GM21423 (cell line): ENCODE measurements at regions not wholly inside any gene's neighbourhood (a gene's known extent, or its start where the extent isn't known, plus 50 kb on each side); places are given as distances from the start of the nearest gene placed in this dataset.
"Not testable (repeated sequence)": the region's sequence is repeated elsewhere in the genome, so short reads cannot be mapped to it uniquely, and the experiment has no call there.

Experiments
- ATAC-seq: cut with Tn5 transposase; IDR thresholded peaks from one replicate; pipeline ENCODE4 v1.9.1; 2021; ENCODE audit warnings: mild to moderate bottlenecking, moderate library complexity; ENCODE audit not compliant: unreplicated experiment

DNA sequence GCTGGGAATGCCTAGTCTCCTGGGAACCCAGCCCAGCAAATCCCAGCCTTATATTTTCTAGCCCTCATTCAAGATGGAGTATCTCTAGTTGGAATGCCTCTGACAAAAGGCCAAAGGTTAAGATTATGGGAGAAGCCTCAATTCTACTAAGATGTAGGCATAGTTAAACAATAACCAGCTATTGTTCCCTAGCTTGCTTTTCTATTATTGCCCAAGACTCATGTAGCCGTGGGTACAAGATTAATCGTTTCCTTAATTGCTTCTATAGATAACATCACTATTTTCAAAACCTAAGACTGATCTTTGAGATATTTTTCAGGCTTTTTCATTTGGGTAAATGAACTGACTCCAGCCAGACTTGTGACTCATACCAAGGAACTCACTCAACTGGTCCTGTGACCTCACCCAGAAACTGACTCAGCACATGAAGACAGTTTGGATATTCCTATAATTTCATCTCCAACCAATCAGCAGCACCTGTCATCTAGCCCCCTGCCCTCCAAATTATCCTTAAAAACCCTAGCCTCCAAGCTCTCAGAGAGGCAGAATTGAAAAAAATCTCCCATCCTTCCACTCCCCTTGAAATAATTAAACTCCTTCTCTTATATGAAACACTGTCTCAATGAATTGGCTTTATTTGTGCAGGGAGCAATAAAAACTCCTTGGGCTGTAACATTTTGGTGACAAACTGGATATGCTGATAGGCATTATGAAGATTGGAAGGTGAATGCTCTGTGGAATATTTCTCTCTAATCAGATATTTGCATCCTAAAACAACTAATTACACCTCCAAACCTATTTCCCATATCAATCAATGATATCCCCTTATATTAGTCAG, 589.0 kb downstream of the C12orf50 start:
- no peak for ATAC-seq

DNA sequence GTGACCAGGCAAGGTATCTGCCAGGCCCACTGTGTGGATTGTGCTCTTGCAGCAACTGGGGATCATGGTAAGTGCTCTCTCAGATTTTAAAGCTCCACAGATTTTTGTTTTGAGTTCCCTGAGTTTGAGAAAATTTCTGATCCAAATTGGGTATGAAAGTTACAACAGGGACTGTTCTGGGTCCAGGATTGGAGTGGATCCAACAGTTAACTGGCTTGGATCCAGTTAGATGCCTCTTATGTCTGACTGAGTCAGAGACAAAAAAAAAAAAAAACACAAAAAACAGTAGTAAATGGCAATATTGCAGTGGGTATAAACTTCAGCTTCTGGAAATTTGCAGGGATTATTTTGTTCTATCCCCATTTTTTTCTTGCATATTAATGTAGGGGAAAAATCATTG, 598.8 kb downstream of the C12orf50 start:
- no peak for ATAC-seq

DNA sequence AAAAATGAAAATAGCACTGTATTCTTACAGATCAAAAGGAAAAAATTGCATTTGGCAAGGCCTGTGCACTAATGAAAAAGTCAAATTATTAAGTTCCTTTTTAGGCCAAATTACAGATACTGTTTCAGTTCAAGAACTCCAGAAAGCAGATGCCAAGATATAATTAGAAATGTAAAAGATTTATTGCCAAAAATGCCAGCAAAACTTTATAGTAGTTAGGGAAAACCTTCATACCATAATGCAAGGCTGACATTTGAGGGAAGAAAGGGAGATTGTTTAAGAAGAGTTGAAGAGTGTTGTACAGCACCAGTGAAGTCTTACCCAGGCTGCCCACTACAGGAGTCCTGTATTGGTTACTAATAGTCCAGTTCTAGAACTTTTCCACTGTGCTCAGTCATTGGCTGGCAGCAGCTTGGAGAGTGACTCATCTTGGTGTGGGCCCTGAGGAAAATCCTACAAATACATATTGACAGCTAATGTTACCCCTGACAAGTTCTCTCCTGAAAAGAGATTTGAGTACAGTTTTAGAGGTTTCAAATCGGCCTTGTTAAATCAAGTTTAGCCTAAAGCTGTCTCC, 600.4 kb downstream of the C12orf50 start:
- no peak for ATAC-seq

DNA sequence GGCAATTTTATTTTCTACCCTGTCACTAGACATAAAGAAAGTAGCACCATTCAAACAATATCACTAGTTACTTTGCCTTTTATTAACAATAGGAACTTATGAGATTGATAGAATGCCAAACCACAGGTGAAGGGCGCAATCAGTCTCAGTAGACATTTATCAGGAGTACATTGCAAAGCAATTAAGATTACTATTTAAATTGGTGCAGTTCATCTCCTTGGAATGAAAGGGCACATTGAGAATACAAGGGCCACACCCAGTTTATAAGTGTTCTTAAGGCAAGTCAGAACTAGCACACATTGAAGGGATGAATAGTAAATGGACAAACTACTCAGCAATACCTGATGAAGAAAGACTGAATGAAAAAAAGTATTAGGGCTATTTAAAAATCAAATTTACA, 601.4 kb downstream of the C12orf50 start:
- ATAC-seq: no peak

DNA sequence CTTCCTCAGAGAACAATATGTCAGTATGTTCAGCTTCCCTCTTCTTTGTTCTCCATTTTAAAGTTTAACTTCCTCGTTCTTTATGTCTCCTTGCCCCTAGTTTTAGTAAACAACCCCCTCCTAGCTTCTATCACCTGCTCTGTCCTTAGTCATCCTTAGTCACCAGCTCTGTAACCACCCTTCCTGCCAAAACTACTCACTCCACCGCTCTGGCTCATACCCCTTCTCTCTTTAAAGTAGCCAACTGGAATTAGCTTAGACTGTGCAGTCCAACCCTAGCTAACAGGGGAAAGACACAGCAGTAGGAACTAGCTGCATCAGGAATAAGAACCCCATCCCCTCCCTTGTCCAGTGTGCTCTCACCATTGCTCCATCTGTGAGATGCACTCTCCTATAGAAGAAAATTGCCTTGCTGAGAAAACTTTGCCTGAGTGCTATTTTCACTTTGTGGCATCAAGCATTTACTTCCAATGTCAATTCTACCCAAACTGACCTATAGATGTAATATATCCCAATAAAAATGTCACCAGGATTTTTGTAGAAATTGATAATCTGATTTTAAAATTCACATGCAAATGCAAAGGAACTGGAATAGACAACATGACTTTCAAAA, 603.2 kb downstream of the C12orf50 start:
- ATAC-seq: no peak

DNA sequence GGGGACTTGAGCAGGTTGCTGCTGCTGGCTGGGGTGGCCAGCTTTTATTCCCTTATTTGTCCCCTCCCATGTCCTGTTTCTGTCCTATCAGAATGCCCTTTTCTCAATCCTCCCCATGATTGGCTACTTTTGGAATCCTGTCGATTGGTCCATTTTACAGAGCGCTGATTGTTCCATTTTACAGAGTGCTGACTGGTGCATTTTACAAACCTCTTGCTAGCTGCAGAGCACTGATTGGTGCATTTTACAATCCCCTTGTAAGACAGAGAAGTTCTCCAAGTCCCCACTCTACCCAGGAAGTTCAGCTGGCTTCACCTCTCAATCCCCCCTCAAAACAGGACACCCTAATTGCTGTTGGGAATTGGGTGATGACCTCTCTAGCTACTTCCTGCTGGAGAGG, 608.0 kb downstream of the C12orf50 start:
- not testable (repeated sequence) for ATAC-seq

DNA sequence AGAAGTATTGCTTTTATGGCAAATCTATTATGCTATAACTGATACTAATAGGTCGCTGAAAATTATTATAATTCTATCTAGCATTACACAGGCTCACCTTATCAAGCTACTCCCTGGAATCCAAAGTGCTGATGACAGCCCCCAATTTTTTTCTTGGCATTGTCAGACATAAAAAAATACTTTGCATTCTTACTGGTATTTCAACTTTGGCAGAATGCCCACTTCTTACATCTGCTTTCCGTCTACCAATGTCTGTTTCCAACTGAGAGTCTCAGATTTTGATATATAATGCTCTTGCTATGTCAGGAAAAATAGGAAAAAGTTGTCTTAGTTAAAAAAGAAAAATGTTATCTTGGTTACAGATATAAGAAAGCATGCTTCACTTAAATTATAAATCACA, 615.4 kb downstream of the C12orf50 start:
- no peak for ATAC-seq

DNA sequence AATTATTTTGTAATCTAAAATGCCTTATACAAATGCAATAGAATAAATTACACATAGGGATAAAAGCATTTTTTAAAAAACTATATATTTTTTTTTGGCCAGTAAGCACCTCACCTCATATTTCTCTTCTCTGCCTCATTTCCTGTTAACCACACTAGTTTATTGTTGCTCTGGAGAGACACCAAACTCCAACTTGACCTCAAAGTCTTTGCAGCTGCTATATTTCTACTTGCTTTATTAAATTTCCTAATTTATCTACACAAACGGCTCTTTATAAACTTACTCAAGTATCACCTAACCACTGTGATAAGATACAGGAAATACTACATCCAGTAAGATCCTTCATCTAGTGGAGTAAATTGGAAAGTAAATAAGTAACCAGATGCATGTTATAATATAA, 622.3 kb downstream of the C12orf50 start:
- ATAC-seq: no peak

DNA sequence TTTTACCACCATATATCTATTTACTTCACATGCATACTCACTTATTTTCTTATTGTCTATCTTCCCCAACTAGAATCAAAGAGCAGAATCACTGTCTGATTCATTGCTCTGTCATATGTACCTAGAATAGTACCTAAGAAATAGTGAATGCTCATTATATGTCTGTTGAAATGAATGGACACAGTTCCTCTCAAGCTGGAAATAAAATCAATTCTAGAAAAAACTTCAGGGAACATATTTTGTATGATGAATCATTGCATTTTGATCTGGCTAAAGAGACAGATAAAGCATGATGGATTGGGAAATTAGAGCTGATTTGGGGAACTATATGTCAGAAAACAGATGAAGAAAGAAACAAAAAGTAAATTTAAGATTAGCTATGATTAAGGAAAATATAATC, 623.3 kb downstream of the C12orf50 start:
- no peak for ATAC-seq

DNA sequence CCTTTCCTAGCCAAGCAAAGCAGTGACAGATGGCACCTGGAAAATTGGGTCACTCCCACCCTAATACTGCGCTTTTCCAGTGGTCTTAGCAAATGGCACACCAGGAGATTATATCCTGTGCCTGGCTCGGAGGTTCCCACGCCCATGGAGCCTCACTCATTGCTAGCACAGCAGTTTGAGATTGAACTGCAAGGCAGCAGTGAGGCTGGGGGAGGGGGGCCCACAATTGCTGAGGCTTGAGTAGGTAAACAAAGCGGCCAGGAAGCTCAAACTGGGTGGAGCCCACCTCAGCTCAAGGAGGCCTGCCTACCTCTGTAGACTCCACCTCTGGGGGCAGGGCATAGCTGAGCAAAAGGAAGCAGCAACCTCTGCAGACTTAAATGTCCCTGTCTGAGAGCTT, 635.0 kb downstream of the C12orf50 start:
- ATAC-seq: not testable (repeated sequence)

DNA sequence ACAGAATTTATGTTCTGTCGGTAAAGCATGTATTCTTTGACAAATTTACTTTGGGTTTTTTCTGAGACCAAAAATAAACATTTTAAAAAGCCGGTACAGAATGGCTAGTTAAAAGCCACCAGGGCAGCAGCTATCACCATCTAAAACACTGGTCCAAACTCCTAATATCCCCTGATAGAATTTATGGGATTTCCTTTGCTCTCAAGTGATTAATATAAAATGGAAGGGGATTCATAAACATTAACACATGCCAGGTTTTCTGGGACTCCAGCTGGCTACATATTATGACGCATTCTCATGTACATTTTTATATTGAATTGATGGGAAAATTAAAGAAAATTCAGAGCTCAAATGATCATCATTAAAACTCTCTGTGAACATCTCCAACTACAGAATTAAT, 640.8 kb downstream of the C12orf50 start:
- ATAC-seq: no peak

DNA sequence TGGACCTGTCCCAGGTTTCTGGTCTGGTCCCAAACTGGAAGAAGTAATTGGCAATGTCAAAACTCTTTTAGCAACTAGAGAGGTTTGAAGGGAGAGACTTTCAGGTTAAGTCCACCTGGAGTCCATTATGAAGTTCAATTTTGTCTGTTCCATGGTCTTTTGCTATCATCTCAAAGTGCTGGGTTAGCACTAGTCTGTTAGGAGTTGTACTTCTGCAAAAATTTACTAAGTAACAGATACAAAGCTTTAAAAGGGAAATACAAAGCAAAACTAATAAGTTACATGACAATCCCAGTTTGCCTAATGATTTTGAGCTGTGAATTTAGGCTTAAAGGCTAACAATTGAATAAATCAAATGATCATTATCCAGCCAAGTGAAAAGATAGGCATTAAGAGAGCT, 643.9 kb downstream of the C12orf50 start:
- ATAC-seq: no peak

DNA sequence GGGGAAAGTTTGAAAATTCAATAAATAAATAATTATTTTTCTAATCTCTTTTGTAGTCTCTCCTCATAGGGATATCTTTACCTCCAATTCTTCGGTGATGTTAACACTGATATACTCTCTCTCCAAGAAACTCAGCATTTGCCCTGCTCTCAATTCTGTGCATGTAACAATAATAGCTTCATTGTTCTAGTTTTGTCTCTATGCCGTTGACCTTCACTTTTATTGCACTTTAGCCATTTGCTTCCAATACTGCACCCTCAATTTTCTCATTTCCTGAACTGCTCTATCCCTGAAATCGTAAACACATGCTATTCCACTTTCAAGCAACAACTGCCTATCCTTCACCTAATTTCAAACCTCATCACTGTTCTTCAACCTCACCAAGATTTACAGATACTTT, 645.0 kb downstream of the C12orf50 start:
- ATAC-seq: no peak

DNA sequence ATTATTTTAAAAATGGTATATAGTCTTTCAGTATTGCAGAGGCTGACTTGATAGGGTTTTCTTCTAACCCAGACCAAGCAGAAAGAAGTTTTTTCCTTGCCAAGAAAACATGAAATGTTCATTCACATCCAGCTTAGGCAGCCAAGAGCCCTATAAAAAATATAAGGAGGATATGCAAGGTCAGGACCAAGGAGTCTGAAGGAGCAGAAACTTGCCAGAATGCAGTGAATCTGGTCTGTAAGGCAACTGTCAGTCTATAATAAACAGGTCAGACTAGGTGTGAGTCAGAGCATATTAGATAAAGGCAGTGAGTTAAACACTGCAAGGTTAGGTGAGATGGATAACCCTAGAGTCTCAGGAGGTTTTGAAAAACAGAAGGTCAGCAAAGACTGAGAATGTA, 645.5 kb downstream of the C12orf50 start:
- ATAC-seq: no peak

DNA sequence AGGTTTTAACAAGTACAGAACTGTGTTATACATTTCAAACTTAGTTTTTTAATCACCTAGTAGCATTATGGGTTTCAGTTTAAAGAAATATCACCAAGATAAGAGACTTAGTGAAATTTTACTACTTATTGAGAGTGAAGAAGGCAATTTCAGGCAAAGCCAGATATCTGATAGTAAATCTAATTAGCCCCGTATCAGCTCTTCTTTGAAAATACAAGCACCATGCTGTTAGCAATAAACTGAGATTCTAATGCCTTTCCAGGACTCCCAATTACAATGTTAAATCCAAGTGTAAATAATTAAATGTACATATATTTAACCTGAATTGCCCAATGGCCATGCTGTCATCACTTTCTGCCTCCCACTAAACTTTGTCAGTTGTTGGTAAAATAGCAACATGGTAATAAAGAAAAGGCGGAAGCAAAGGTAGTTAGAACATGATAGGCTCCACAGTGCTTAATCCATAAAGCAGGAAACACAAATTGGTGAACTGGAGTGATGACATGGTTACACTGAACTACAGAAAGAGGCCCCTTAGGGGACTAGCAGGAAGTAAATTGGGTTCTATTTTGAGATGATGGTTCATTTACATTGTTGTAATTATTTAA, 646.1 kb downstream of the C12orf50 start:
- ATAC-seq: no peak

DNA sequence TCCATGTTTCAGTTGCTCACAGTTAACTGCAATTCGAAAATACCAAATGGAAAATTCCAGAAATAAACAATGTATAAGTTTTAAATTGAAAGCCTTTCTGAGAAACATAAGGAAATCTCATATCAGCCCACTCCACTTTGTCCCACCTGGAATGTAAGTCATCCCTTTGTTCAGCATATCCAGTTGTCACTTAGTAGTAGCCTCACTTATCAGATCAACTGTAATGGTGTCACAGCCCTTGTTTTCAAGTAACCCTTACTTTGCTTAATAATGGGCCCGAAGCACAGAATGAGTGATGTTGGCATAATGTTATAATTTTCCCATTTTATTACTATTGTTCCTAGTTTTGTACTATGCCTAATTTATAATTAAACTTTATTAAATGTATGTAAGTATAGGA, 646.8 kb downstream of the C12orf50 start:
- no peak for ATAC-seq

DNA sequence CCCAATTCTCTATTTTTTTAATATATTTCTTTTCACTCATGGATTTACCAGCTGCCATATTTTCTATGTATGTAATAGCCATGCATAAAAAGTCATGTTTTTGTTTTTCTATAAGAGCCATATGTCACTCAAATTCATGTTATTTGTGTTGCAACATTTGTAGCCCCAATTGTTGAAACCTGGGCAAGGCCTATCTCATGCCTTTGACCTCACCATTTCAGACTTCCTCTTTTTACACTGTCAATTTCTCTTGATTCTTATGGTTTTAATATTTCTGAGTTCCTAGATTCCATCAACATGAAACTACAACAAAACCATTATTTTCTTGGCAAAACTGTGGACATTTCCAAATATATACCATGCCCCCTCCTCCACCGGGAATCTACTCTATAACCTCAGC, 647.5 kb downstream of the C12orf50 start:
- ATAC-seq: no peak

DNA sequence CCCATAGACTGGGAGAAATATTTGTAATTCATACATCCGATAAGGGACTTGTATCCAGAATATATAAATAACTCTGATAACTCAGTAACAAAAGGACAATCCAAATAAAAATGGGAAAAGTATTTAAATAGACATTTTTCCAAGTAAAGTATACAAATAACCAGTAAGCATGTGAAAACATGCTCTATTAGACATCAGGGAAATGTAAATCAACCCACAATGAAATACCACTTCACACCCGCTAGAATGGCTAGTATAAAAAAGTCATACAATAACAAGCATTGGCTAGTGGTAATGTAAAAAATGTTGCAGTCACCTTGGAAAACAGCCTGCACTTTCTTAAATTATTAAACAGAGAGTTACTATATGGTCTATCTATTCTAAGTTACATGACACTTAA, 650.7 kb downstream of the C12orf50 start:
- ATAC-seq: no peak

DNA sequence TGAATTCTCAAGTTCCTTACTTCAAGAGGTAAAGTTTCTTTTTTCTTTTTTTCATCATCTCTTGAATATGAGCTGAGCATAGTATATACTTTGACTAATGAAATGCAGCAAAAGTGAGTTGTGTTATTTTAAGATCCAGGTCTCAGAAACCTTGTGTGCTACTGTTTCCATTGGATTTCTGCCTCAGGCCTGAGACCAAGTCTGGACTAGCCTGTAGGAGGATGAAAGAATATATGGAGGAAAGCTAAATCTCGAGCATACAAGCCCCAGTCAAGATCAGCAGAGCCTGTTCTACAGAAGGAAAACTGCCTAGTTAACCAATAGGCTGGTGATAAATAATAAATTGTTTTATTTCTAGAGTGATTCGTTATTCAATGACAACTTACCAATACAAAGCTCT, 652.5 kb downstream of the C12orf50 start:
- no peak for ATAC-seq

DNA sequence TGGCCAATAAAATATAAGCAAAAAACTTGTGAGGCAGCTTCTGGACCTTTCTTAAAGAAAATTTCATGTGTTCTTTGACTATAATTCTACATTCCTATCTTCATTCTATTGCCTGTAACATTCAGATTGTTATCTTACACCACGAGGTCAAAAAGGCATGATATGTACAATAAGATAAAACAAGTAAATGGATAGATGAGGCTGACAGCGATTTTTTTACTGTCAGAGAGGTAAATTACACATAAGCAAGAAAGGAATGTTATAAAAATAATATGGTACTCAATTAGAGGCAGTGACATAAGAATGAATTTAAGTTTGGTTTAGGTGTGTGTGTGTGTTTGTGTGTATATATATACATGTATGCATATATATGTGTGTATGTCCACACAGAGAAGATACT, 660.0 kb downstream of the C12orf50 start:
- ATAC-seq: no peak

DNA sequence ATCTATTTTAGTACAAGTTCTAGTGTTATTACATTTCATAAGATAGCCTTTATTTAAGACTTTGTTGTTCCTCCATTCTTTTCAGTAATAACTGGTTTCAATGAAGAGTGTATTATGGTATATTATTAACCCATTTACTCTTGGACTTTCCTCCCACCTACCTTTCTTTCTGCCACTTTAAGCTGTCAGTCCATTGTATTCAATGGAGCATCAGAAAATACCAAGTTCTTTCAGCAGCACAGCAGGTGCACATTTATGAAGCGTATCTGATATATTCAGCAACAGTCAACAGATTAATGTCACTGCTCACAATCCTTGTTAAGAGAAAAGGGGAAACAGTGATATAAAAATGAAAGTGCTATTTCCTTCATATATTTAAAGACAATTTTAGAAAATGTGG, 660.9 kb downstream of the C12orf50 start:
- ATAC-seq: no peak

DNA sequence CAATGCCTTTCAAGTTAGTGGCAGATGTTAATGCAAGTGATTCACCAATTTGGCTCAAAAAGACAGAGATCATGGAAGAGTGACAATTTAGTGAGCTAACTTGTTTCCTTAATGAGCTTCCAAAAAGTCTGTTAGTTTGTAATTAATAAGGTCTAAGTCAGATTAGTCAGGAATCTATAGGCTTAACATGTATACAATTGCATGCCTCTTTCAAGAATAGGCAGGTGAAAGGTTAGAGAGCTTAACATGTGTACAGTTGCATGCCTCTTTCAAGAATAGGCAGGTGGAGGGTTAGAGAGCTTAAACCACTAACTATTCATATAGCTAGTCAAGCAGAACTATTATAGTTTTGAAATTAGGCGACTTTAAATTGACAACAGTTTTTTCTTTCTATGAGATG, 663.8 kb downstream of the C12orf50 start:
- no peak for ATAC-seq
